ENCODE measurements at regions not wholly inside any gene's neighbourhood (a gene's known extent, or its start where the extent isn't known, plus 50 kb on each side); places are given as distances from the start of the nearest gene placed in this dataset.
"Not testable (repeated sequence)": the region's sequence is repeated elsewhere in the genome, so short reads cannot be mapped to it uniquely, and the experiment has no call there.

DNA sequence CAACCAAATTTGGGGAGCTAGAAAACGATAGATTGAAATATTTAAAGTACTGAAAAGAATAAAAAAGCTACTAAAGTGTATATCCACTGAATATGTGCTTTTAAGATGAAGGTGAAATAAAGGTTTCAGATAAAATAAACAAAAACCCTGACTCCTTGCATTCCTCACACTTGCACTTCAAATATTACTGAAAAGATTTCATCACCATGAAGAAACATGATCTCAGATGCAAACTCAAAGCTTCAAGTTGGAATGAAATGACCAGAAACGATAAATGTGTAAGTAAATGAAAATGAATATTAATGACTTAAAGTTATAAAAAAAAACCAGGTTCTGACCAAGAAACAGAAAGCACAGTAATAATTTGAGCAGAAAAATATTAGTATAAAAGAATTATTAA, 1246.0 kb upstream of the ACVR2A start:
- H3K4me3 ChIP-seq (ENCODE audit: low read depth, low read length): no peak overlapping the region
- DNase-seq (ENCODE audit: low read depth): no peak

DNA sequence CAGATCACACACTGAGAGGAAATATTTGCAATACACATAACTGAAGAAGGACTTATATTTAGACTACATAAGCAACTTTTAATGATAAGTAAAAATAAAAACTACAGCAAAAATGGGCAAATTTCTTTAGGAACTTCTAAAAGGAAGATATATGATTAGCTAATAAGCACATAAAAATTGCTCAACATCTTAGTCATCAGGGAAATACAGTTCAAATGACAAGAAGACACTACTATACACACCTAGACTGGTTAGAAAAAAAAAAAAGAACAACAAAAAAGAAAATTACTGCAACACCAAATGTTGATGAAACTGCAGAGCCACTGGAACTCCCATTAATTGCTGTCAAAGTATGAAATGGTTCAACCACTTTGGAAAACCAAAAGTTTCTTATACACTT, 1247.5 kb upstream of the ACVR2A start:
- no peak overlapping the region for H3K4me3 ChIP-seq (ENCODE audit: low read depth, low read length)
- no peak for DNase-seq (ENCODE audit: low read depth)

DNA sequence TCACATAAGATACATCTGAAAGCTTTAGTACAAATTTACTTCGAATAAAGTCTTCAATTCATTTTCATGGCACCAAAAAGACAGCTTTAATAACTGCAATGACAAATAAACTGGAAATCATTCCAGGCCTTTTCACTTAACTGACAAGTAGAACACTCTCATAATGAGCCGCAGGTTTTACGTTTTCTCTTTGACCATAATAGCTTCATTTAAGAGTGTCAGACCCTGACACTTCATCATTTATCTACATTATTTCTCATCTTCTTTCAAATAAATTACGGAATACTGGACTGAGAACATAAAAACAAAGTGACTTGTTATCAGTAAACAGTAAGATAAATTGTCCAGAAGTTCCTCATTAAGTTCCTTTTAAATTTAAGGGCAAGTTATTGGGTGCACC, 1252.9 kb upstream of the ACVR2A start:
- no peak for DNase-seq (ENCODE audit: low read depth)
- H3K4me3 ChIP-seq (ENCODE audit: low read depth, low read length): no peak overlapping the region

DNA sequence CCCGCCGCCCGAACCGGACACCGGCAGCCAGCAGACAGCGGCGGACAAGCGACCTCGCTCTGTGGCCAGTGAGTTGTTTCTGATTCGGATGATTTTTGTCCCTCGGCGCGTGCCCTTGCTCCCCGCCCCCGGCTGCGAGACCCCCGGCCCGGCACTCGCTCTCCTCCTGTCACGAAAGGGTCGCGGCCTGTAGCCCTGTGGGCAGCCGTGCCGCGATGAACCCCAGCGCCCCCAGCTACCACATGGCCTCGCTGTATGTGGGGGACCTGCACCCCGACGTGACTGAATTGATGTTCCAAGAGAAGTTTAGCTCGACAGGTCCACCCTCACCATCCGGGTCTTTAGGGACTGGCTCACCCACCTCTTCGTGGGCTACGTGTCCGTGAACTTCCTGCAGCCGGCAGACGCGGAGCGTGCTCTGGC, 1257.5 kb upstream of the ACVR2A start:
- no peak overlapping the region for H3K4me3 ChIP-seq (ENCODE audit: low read depth, low read length)
- DNase-seq (ENCODE audit: low read depth): no peak

DNA sequence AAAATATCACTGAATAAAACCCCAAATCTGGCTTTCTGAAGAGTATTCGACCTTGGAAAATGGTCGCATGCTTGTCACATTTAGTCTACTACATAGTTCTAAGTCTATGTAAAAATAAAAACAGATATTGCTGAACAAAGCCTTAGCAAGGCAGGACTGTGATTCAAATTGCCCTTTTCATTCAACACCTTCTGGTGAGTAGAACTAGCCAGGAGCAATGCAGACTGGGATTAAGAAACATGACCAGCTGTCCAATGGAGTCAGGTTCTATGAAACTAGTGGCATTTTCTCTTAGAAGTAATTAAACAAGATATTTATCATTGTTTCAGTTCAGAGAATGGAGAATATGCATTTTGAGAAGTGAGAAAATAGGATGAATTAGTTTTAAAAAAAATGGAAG, 1260.5 kb upstream of the ACVR2A start:
- DNase-seq (ENCODE audit: low read depth): no peak
- H3K4me3 ChIP-seq (ENCODE audit: low read depth, low read length): no peak overlapping the region

DNA sequence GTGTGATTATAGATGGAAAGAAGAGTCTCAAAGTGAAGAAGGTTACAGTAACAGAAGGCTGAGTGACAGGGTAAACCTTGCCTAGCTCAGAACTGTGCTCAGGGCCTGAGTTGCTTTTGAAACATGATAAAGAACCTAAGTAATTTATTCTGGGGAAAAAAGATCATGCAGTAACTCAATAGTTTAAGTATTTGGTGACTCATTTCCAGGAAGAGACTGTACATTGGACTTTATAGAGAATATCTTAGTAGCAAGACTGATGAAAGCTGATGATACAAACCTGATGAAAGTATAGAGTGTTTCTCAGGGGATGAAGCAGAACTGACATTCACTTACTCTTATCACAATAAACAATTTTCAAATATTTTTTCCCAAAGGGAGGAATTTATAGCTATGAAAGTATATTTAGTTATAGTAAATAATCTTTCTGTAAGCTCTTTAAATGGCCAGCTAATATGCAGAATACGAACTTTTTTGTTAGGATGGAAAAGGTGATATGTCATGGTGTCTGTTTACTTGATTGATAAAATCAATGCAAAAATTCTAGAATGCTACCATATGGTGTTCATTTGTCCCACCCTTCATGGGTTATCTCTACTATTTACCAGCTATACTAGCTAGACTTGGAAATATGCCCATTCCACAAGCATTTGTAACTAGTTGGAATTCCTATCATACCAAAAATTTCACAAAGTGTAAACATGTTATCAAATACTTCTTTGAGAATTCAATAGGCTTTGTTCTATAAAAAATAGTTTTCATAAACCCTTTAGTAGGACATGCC, 1265.5 kb upstream of the ACVR2A start:
- peak; percentile 39 for DNase-seq (ENCODE audit: low read depth)
- no peak overlapping the region for H3K4me3 ChIP-seq (ENCODE audit: low read depth, low read length)

DNA sequence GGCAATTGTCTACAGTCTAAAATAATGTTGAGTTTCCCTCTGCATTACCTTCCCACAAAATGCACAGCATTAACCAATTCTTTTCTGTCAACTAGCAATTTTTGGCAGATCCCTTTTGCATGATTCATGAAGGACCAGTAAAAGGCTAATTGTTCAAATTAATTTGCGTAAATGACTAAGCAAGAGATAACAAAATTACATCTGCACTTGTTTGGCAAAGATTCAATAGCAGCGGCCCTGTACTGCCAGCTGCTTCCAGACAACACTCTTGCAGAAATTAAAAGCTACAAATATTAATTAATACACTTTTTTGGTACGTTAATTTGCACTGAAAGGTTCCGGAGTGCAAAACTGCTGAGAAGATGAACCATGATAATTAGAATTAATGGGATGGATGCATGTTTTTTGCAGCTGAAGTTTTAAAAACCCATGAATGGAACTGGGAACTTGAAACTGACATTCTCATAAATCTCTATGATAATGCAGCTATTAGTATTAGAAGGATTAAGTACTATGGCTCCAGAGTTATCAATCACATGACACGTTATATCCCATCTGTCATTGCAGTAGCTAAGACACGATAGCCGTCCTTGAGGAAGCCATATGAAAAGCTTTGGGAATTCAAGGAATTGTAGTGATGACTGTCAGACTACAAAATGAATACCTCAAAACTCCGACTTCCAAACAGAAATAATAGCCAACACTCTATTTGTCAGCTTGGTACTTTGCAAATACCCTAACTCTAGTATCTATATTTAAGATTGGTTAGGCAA, 1268.3 kb upstream of the ACVR2A start:
- no peak overlapping the region for H3K4me3 ChIP-seq (ENCODE audit: low read depth, low read length)
- DNase-seq (ENCODE audit: low read depth): no peak

DNA sequence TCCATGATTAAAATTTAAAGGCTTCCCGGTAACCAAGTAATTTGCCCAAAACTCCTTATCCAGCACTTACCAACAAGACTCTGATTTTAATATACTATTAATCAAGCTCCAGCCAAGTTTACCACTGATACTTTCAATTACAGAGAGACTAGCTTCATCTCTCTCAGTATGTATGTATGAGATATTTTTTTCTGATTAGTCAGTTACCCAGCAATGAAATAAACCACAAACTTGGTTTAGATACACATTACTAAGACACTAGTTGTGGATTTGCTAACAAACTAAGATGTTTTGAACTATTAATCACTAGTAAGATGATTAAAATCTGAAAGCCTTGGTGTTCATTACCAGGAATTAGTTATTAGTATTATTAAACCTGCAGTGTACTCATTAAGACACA, 1272.2 kb upstream of the ACVR2A start:
- no peak for DNase-seq (ENCODE audit: low read depth)
- H3K4me3 ChIP-seq (ENCODE audit: low read depth, low read length): no peak overlapping the region

DNA sequence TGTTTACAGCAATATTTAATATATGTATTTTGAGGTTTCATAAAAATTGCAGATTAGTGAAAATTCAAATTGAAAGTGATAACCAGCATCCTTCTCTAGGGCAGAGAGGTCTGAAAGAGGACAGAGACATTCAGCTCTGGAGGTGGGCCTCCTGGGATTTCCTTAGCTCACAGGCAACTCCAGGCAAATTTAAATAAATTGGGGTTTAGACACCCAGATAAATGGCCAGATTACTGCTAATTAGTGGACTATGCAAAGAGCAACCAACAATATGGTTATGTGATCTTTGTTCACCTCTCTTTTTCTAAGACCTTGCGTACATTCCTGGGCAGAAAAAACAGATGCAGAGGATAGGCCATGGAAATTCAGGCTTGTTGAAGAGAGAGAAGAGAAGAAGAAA, 1282.8 kb upstream of the ACVR2A start:
- DNase-seq (ENCODE audit: low read depth): no peak
- H3K4me3 ChIP-seq (ENCODE audit: low read depth, low read length): no peak overlapping the region

DNA sequence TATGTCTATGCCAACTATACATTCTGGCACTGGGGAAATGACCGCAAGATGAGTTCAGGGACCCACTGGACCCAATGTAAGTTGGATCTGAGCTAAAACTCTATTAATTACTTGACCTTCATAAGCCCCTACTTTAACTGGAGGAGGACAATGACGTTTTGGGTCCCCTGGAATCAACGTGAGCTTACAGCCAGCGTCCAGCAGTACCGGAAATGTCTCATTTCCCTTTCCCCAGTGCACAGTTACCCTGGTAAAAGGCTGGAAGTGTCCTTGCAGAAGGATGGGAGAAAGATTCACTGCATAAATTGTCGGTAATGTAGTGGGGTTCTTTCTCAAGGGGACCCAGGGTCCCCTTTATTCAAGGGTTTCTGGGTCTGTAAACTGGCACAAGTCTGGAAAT, 1297.6 kb upstream of the ACVR2A start:
- DNase-seq (ENCODE audit: low read depth): no peak
- H3K4me3 ChIP-seq (ENCODE audit: low read depth, low read length): no peak overlapping the region

DNA sequence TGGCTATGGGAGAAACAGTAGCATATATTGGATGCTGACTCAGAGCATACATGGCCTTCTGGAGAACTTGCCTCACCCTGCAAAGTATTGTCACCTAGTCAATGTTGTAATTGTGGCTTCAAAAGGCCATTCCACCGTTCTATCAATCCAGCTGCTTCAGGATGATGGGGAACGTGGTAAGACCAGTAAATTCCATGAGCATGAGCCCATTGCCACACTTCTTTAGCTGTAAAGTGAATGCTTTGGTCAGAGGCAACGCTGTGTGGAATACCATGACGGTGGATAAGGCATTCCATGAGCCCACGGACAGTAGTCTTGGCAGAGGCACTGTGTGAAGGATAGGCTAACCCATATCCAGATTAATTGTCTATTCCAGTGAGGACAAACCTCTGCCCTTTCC, 1300.1 kb upstream of the ACVR2A start:
- DNase-seq (ENCODE audit: low read depth): peak; percentile 1
- H3K4me3 ChIP-seq (ENCODE audit: low read depth, low read length): no peak overlapping the region

DNA sequence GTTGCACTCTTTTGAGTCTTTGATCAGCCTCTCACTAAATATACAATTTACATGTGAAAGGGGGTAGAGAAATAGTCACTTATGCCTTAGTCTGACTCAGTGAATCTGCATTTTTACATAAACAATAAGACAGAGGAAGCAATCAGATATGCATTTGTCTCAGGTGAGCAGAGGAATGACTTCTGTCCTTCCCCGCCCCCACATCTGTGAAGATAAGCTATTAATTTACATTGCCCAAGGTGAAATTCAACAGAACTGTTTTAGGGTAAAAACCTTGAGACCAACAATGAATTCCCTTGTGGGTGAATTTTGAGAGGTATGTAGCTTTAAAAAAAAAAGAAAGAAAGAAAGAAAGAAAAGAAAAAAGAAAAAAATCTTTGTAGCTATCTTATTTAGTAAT, 1302.9 kb upstream of the ACVR2A start:
- H3K4me3 ChIP-seq (ENCODE audit: low read depth, low read length): no peak overlapping the region
- DNase-seq (ENCODE audit: low read depth): no peak

DNA sequence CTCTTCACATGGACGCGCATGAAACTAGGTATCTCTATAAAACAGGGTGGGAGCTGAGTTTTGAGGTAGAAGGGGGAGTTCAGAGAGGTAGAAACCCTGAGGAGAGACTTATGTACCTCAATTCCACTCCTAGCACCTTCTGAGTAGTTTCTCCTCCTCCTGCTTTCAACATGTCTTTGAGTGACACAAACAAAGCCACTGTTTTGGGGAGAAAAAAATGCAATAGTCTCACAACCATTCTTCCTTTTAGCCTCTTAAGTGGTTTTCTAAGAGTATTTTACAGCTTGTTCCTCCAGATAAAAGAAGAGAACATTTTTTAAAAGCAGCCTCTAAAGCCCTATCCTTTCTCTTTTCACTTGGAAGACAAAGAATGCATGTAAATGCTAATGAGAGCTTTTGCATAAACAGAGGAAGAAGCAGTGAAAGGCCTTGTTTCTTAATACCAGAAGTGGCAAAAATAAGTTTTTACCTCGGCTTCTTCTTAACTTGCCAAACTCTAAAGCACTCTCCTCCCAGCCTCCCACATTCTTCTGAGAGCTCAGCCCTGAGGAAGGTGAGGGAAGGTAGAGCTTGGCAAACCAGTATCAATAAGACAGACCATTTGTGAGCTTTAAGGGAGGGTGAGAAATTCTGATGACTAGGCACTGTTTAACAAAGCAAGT, 1304.4 kb upstream of the ACVR2A start:
- DNase-seq (ENCODE audit: low read depth): no peak

DNA sequence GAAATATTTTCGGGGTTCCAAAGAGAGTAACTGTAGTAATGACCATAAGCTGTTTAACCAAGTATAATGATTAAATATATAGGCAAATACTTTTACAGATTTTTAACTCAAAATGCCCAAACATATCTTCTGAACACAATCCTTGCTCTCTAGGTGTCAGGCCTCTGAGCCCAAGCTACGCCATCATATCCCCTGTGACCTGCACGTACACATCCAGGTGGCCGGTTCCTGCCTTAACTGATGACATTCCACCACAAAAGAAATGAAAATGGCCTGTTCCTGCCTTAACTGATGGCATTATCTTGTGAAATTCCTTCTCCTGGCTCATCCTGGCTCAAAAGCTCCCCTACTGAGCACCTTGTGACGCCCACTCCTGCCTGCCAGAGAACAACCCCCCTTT, 1305.1 kb upstream of the ACVR2A start:
- not testable (repeated sequence) for H3K4me3 ChIP-seq (ENCODE audit: low read depth, low read length); DNase-seq (ENCODE audit: low read depth)

More for the DNA sequence above, 1304.4 kb upstream of the ACVR2A start:
- no peak overlapping the region for H3K4me3 ChIP-seq (ENCODE audit: low read depth, low read length)

DNA sequence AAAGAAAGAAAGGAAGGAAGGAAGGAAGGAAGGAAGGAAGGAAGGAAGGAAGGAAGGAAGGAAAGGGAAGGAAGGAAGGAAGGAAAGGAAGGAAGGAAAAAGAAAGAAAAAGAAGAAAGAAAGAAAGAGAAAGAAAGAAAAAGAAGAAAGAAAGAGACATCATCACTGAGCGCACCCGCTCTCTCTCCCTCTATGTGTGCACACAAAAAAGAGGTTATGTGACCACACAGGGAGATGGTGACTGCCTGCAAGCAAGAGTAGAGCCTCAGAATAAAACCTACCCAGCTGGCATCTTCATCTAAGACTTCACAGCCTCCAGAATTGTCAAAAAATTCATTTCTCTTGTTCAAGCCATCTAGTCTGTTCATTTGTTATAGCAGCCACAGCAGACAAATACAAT, 1307.4 kb upstream of the ACVR2A start:
- DNase-seq (ENCODE audit: low read depth): no peak
- H3K4me3 ChIP-seq (ENCODE audit: low read depth, low read length): no peak overlapping the region

DNA sequence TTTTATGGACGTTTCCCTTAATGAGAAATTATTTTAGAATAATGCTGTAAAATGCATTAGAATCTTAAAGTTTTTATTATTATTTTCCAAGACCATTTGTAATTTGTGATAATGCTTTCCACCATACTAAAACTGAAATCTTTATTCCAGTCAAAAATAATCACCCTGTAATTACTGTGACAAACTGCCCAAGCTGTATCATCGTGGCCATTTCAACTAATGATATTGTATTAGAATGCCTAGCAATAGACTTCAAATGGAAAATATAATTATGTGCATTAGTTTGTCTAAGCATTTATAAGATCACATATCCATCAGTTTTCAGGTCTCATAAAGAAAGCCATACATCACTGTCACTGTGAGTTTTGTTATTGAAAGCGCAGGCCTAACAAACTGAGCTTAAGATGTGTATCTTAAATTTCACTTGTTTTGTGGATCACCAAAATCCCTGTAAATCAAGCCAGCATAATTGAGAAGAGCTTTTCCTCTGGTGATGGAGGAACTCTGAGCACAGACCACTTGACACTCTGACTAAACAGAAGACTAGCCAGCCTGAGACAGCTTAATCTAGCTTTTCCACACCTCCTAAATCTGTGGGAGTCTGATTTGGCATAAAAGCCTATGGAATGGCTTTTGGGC, 1312.2 kb upstream of the ACVR2A start:
- no peak overlapping the region for H3K4me3 ChIP-seq (ENCODE audit: low read depth, low read length)
- no peak for DNase-seq (ENCODE audit: low read depth)

DNA sequence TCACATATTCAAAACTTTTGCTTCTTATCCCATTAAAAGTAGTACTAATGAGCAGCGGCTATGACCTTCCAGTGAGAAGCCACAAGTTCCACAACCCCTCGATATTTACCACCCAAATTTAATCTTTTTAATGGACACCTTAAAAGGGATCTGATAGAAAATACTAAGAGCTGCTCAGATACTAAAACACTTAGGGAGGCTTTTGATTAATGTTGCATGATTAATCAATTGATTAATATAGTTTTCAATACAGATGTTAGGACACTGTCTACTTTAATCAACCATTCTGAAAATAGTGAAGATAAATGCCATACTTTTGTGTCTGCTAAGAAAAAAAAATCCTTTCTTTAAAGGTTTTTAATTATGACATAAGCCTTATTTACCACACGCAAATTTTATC, 1312.8 kb upstream of the ACVR2A start:
- DNase-seq (ENCODE audit: low read depth): no peak
- H3K4me3 ChIP-seq (ENCODE audit: low read depth, low read length): no peak overlapping the region

DNA sequence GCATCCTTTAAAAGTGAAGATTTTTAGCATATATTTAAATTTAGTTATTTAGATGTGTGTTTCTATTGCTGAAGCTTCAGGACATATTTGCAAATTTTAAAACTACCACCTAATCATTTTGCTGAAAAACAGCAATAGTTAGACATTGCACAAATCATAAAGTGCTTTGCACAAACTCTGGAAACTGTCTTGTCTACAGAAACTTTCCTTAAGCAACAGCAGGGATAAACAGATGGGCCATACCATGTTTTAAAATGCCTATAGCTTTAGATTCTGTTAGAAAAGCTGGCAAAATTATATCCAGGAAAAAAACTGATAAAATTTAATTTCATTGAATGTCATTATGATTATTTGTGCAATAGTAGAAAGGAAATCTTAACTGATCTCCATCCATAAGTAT, 1313.9 kb upstream of the ACVR2A start:
- no peak for DNase-seq (ENCODE audit: low read depth)
- no peak overlapping the region for H3K4me3 ChIP-seq (ENCODE audit: low read depth, low read length)

DNA sequence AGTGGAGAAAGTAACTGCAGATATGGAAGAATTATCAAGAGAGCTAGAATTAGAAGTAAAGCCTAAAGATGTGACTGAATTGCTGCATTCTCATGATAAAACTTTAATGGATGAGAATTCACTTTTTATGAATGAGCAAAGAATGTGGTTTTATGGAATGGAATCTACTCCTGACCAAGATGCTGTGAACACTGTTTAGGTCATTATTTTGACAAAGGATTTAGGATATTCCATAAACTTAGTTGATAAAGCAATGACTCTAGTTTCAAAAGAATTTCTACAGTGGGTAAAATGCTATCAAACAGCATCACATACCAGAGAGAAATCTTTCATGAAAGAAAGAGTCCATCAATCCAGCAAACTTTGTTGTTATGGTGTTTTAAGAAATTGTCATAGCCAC, 1317.7 kb upstream of the ACVR2A start:
- H3K4me3 ChIP-seq (ENCODE audit: low read depth, low read length): no peak overlapping the region
- no peak for DNase-seq (ENCODE audit: low read depth)

DNA sequence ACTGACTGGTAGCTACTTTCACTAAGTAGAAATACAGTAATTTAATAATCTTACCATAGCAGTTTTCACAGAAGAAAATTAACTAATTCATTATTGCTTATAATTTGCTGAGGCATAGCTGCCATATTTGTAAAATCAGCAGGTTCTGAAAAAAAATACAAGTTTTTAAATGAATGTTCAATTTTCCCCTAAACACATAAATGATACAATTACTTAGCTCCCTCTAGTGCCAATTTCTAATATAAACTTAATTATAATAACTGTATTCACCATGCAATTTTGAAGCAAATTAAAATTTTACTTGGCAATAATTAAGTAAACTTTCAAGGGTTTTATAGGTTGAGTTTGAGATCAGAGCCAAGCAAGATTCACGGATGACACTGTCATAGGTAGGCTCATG, 1321.6 kb upstream of the ACVR2A start:
- no peak for DNase-seq (ENCODE audit: low read depth)
- H3K4me3 ChIP-seq (ENCODE audit: low read depth, low read length): no peak overlapping the region

Data from skeletal muscle cell (primary cell).